ENCODE measurements at regions not wholly inside any gene's neighbourhood (a gene's known extent, or its start where the extent isn't known, plus 50 kb on each side); places are given as distances from the start of the nearest gene placed in this dataset.

DNA sequence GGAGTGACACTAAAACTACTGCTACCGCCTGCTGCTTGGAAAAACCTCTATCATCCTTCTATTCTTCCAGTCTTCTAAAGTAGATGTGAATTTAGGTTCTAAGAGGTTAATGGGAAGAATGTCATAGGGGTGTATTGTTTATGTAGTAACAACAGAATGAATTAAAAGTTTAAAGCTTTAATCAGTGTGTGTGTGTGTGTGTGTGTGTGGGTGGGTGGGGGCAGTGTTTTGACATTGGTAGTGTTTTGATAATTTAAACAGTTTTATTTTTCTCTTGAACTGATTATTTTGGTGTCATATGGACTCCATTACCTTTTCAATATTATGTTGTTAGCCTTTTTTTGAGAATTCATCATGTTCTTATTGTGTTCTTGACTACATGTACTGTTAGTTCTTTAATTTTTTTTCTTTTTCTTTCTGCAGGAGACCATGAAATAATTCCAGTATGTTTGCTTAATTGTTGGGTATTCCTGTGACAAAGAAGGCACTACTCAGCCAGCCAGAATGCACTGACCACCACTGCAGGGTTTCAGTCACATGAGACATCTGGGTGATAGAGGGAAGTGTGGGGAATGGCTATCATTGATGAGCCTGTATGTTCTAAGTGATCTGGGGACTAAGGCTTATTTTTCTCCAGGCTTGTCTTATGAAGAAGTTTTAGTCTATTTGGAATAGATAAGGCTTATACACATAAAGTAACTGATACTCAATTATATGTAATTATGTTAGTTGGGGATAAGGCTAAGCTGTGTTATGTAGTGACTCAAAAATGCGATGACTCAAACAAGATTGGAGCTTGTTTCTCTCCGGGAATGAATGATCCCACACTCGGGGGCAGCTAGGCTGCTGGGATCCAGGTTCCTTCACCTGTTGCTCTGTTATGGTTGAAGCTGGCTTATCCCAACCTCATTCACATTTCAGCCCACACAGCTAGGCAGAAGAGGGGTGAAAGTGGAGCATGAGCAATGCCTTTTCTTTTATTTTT is 50.2 kb upstream of the ACTBL2 start:
- TF ChIP-seq, protein P1, sequence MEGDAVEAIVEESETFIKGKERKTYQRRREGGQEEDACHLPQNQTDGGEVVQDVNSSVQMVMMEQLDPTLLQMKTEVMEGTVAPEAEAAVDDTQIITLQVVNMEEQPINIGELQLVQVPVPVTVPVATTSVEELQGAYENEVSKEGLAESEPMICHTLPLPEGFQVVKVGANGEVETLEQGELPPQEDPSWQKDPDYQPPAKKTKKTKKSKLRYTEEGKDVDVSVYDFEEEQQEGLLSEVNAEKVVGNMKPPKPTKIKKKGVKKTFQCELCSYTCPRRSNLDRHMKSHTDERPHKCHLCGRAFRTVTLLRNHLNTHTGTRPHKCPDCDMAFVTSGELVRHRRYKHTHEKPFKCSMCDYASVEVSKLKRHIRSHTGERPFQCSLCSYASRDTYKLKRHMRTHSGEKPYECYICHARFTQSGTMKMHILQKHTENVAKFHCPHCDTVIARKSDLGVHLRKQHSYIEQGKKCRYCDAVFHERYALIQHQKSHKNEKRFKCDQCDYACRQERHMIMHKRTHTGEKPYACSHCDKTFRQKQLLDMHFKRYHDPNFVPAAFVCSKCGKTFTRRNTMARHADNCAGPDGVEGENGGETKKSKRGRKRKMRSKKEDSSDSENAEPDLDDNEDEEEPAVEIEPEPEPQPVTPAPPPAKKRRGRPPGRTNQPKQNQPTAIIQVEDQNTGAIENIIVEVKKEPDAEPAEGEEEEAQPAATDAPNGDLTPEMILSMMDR (IDR thresholded peaks at IDR 0.05): no peak
- no peak for TF ChIP-seq EZH2phosphoT487 (IDR thresholded peaks at IDR 0.05)
- TF ChIP-seq EZH2 (IDR thresholded peaks at IDR 0.05): no peak
